GM18858 (cell line): ENCODE measurements at regions not wholly inside any gene's neighbourhood (a gene's known extent, or its start where the extent isn't known, plus 50 kb on each side); places are given as distances from the start of the nearest gene placed in this dataset.
"Not testable (repeated sequence)": the region's sequence is repeated elsewhere in the genome, so short reads cannot be mapped to it uniquely, and the experiment has no call there.

Source experiments
- ATAC-seq: cut with Tn5 transposase; IDR thresholded peaks from one replicate; pipeline ENCODE4 v1.9.1; 2021; ENCODE audit not compliant: unreplicated experiment

DNA sequence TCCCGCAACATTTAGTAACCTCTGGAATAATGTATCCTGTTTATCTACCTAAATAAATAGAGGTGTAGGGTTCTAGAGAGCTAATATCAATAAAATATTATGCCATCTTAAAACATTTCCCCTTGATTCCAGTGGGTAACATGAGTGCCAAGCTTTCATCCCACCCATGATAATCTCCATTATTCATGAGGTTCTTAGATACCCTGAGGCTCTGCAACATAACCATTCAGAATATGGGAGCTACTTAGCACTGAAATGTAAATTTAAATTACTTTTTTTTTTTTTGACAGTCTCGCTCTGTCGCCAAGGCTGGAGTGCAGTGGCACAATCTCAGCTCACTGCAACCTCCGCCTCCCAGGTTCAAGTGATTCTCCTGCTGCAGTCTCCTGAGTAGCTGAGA is 832.7 kb downstream of the BRINP3 start:
- ATAC-seq = no peak

DNA sequence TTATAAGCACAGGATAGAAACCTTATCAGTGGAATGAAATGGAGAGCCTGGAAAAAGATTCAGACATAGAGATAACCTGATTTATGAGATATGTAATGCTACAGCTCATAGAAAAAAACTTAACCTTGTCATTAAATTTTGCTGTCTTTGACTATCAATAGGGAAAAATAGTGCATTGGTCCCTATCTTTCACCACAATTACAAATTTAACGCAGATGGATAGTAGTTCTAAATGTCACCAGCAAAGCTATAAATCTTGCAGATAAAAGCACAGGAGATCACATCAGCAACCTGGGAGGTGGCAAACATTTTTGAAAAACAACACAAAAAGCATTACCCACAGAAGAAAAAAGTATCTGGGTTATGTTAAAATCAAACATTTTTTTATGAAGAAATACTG is 831.6 kb downstream of the BRINP3 start:
- no peak for ATAC-seq

DNA sequence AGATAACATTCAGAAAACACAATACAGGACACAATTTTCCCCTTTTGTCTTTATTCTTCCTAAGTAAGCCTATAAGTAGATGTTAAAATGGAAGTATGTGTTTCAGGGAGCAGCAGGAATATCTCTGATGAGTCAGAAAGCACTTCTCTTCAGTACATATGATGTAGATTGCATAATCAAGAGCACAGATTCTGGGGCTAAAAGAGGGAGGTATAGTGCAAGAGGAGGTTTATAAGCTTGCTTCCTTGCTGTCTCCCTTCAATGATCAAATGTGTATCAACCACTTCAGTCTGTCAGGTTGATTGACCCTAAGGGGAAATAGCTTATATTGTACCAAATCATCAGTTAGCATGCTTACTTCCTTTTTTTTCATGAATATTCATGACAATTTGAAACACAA is 822.8 kb downstream of the BRINP3 start:
- no peak for ATAC-seq

DNA sequence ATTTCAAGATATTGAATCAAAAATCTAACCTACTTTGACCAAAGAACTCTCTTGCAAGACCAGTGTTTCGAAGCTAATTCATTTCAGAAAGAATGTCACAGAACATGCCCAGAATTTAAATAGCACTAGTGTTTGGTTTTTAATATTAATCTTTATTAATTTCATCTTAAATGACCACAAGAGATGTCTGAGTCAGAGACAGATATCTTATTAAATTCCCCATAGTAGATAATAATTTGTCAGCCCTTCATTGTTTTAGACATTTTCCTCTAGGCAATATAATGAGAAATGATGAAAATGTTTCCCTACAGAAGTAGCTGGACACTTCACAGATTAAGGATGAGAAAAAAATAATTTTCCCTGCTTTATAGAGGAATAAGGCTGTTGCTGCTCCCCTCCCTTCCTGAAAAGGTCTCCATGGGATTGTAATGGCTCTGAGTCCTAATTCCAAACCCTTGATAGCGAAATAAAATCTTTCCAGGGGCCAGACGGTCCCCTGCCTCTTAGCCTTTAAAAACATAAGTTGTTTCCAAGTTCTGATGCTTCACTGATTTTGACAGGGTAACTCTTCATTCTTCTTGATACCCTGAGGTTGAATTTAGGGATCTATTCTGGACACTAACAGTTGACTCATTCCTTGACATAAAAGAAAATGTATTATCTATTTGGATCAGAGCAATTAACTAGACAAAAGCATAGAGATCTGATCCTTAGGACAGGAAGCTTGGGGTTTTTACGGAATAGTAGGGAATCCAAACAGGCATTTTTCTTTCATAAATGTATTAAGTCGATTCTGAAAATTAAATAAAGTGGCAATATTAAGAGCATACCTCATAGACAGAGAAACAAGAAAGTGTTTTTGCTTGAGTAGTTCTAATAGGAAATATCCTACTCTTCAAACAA is 820.8 kb downstream of the BRINP3 start:
- ATAC-seq = no peak

DNA sequence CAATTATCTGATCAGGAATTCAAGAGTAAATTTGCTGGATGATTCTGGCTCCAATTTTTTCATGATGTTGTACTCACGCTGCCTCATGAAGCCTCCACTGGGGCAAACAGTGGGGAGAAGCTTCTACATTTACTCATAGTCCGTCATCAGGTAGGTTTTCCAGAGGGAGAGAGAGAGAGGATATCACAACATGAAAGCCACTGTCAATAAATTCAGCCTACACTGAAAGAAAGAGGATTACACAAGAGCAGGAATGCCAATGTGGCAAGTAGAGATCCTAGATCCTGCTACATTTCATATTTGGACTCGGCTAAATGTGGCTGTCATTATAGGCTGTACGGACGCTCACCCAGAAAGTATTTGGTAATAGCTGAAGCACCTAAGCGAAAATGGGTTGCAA is 819.9 kb downstream of the BRINP3 start:
- no peak for ATAC-seq

DNA sequence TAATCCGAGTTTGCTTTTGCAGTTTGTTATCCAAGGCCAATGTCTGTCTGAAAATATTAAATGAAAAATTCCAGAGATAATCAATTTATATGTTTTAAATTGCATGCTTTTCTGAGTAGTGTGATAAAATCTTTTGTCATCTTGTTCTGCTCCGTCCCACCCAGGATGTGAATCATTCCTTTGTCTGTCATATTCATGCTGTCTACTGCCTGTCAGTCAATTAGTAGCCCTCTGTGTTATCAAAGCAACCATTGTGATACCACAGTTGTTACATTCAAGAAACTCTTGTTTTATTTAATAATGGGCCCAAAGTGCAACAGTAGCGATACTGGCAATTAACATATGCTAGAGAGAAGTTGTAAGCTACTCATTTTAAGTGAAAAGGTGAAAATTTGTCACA is 819.3 kb downstream of the BRINP3 start:
- no peak for ATAC-seq

DNA sequence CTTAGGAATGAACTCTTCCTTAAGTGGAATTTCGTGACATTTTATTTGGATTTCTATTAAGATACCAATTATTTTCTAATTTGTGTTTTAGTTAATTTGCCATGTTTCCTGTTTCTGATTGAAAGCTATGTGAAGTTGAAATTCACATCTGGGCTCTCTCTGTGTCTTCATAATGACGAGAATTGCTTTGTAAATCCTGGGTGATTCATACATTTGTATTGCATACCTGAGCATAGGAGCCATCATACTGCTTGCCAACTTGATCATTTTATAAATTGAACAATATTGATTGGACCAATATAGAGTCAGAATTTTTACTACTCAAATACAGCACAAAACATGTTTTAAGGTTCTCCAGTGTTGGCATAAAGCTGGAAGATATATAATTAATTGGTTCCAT is 817.9 kb downstream of the BRINP3 start:
- no peak for ATAC-seq

DNA sequence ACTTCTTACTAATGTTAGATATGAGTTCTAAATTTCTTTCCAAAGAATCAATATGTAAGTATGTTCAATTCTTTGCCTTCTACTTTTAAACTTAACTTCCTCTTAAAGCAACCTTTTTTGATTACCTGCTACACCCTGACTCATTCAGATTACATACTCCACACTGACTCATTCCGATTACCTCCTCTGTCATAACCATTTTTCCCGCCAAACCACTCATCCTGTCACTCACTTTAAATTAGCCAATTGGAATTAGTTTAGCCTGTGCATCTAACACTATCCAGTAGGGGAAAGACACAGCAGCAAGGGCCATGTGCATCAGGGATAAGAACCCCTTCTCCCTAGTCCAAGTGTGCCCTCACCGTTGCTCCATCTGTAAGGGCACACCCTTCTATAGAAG is 815.5 kb downstream of the BRINP3 start:
- ATAC-seq = no peak

DNA sequence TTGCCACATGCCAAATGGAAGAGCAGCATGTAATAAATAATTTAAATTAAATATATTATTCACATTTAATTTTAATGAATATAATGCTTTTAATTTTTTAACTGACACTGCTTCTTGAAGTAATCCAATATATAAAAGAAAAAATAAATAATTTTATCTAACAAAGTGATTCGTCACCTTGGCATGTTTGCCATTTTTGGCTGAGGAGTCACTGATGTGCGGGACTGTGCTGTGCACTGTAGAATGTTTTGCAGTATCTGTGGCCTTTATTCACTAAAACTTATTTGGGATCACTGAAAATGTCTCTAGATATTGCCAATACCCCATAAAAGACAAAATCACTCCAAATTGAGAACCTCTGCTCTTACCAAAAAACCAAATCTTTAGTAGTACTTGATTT is 807.8 kb downstream of the BRINP3 start:
- ATAC-seq = no peak

DNA sequence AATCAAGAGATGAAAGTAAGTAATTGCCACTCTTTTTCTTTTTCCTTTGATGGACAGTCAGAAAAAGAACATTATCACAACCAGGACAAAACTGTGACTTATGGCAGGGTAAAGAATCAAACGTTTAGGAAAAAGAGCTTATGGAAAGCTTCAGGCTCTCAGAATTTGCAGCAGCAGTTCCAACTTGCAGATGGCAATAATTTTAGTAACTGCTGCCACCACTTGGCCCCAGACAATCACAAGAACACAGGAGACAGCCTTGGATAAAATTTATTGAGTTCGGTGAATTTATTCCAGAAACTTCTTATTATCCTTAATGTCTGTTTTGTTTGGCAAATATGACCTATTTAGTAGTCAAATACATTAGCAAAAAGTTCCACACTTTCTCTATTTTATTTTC is 804.4 kb downstream of the BRINP3 start:
- no peak for ATAC-seq

DNA sequence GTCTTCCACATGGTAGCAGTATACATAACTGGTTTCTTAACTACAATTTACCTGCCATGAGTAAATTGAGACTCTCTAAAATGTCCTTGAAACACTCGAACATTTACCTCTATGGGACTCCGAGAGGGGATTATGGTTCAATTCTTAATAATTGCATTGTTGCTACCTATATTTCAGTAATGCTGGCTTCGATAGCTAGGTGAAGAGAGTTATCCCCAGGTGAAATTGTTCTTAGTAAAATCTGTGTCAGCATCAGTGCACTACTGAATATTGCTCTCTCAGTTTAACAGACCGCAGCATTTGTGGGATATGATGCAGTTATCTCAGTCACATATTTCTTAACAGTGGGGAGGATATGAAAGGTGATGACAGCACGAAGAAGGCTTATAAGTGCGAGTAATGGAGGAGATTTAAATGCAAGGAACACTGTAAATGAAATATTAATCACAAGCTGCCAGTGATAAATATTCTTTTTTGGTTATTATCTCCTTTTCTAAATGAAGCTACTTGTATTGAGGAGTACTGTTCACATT is 801.9 kb downstream of the BRINP3 start:
- no peak for ATAC-seq

DNA sequence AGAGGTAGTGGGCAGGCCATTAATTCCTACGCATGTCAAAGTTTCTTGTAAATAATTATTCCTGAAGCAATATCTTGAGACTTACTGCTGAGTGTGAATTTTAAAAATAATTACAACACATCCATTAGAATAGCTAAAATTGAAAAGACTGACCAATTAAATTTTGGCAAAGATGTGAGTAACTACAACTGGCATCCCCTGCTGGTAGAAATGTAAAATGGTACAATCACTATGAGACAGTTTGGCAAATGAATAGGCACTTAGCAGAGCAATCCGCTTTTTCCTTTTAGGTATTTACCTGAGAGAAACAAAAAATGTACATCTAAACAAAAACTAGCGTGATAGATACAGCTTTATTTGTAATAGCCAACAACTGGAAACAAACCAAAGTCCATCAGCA is 798.9 kb downstream of the BRINP3 start:
- no peak for ATAC-seq

DNA sequence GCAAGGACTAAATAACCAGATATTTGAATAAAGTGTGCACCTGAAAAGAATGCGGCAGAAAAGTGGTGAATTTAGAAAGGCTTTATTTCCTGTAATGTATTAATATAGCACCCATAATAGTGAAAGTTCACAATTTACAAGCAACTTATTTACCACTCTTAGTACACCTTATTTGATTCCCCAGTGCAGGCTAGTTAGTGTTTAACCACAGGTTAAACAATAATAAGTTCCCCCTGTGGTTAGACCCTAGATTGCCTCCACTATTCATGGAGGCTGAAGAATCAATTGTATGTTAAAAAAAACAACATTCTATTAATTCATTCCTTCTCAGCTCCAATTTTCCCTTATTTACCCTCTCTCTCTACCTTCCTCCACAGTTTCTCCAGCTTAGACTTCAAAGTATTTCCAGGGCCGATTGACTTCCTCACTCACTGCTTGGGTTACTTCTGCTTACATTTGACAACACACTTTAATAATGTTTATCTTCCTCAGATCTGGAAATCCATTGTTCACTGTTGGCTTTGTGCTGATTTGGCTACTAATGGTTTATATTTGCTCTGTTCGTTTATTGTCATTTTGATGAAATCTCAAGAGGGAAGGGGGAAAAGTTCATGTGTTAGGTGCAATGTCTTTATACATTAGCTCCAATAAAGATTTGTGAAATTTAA is 796.3 kb downstream of the BRINP3 start:
- peak; percentile 75 for ATAC-seq

DNA sequence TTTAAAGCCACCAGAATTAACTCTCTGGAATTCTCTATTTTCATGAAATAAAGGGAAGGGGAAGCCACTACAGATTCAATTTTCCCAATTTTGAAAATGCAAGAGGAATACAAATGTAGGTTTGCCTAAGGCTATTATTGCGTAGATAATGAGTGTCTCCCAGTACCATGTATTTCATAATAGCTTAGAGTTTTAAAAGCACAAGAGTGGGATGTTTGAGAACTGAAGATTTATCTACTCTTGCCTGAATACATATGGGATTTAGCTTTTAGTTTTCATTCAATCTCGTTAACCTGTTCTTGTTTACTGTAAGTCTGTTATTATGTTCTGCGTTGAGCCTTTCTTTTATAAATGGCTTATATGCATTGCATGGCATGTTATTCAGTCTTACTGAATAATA is 795.1 kb downstream of the BRINP3 start:
- ATAC-seq = no peak

DNA sequence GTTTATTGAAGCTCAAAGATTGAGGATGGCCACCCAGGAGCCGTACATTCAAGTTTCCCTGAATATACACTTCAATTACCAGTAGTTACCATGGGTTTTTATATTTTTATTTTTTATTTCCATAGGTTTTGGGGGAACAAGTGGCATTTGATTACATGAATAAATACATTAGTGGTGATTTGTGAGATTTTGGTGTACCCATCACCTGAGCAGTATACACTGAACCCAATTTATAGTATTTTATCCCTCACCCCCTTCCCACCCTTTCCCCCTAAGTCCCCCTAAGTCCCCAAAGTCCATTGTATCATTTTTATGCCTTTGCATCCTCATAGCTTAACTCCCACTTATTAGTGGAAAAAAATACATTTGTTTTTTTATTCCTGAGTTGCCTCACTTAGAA is 791.4 kb downstream of the BRINP3 start:
- ATAC-seq = no peak

DNA sequence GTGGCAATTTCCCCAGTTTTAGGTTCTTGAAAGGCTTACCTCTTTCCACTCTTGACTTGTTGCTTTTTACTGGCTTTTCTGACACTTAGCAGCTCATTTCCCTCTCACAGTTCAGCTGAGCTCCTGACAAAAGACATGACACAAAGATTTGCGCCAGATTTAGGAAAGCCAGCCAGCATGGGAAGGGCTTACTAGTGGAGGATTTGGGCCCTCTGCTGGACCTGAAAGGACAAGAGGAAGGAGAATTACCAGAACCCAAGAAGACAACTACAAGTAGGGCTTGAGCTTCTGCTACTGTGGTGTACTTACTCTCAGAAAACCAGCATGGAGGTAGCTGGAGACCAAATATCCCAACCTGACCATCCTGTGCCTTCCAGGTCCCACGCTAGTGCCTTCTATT is 784.5 kb downstream of the BRINP3 start:
- no peak for ATAC-seq

DNA sequence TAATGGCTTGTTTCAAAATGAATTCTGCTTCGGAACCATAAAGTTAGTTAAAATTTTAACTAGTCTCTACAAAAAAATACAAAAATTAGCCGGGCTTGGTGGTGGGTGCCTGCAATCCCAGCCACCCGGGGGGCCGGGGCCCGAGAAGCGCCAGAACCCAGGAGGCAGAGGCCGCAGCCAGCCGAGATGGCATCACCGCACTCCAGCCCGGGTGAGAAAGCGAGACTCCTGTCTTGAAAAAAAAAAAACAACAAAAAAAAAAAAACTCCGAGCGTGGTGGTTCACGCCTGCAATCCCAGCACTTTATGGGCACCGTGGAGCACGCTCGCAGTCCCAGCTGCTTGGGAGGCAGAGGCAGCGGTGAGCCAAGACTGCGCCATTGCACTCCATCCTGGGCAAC is 781.4 kb downstream of the BRINP3 start:
- ATAC-seq = no peak

DNA sequence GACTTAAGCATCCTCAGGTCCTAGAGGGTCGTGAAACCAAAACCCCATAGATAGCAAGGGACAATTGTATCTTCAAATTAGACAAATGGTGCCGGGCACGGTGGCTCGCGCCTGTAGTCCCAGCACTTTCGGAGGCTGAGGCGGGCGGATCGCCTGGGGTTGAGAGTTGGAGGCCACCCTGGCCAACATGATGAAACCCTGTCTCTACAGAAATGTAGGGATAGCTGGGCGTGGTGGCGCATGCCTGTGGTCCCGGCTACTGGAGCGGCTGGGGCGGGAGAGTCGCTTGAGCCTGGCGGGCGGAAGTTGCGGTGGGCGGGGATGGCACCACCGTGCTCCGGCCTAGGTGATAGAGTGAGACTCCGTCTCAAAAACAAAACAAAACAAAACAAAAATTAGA is 780.6 kb downstream of the BRINP3 start:
- ATAC-seq = no peak

DNA sequence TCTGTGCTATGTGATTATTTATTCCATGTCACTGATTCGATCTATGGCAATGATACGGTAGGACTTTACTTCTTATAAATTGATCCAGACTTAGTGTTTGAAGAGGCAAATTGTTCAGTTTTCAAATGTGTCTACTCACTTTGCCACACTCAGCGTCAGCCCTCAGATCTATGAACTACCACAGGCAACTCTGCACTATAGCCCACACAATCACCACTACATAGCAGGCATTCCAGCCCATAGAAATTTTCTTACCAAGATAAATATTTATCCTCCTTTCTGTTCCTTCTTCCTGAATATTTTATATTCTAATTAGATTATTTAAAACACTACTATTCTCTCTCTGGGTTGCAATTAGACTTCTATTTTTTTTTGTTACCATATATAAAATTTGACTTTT is 776.1 kb downstream of the BRINP3 start:
- ATAC-seq = no peak

DNA sequence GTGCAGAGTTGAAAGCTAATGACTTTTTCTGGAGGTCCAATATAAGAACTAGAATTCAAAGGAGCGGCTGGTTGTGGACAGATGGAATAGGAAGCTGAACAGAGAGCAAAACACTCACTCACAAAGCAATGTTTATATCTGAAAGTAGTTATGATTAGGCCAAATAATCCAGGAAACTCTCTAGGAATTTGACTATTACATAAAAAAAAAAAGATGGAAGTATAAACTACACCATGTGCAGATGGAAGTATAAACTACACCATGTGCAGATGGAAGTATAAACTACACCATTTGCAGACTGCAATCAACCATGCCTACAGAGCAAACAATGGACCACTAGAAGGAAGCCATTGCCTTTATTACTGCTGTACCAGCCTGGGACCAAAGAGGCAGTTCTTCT is 771.1 kb downstream of the BRINP3 start:
- no peak for ATAC-seq

DNA sequence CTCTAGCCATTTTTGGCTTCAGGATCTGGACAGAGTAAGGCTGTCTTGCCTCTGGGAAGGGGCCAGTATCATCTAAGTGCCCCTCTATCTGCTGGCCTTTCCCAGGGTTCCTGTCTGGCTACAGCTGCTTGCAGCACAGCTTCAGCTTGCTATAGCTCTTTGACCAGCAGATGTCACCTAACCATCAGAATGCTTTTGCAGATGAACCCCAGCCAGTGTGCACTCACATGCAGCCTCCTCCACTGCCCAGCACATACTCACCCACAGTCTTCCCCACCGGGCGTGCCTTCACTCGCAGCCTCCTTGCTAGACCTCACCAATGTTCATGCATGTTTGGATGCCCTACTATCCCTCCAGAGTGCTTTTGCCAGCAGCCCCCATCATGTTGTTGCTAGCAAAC is 769.0 kb downstream of the BRINP3 start:
- ATAC-seq = no peak

DNA sequence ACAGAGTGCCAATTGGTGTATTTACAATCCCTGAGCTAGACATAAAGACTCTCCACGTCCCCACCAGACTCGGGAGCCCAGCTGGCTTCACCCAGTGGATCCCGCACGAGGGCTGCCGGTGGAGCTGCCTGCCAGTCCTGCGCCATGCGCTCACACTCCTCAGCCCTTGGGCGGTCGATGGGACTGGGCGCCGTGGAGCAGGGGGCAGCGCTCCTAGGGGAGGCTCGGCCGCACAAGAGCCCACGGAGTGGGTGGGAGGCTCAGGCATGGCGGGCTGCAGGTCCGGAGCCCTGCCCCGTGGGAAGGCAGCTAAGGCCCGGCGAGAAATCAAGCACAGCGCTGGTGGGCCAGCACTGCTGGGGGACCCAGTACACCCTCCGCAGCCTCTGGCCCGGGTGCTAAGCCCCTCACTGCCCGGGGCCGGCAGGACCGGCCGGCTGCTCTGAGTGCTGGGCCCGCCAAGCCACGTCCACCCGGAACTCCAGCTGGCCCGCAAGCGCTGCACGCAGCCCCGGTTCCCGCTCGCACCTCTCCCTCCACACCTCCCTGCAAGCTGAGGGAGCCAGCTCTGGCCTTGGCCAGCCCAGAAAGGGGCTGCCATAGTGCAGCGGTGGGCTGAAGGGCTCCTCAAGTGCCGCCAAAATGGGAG is 759.4 kb downstream of the BRINP3 start:
- ATAC-seq = not testable (repeated sequence)
